Left kidney (tissue), 1 donor: ENCODE measurements at regions not wholly inside any gene's neighbourhood (a gene's known extent, or its start where the extent isn't known, plus 50 kb on each side); places are given as distances from the start of the nearest gene placed in this dataset.
"Not testable (repeated sequence)": the region's sequence is repeated elsewhere in the genome, so short reads cannot be mapped to it uniquely, and the experiment has no call there.

Experiments used
- DNase-seq: peaks from one replicate; pipeline ENCODE4 v3.0.0-alpha.2; 2013

- no peak for DNase-seq
Observed at GRCh38 chr2:104976603-104977120, 61.2 kb upstream of the MRPS9 start.

GRCh38 chr2:104977958-104978357, 59.9 kb upstream of the MRPS9 start:
- DNase-seq = no peak

- not testable (repeated sequence) for DNase-seq
Observed at GRCh38 chr2:104979786-104980185, 58.1 kb upstream of the MRPS9 start.

GRCh38 chr2:104982111-104982510, 55.8 kb upstream of the MRPS9 start:
- no peak for DNase-seq
